PC-3 (cell line): ENCODE measurements at regions not wholly inside any gene's neighbourhood (a gene's known extent, or its start where the extent isn't known, plus 50 kb on each side); places are given as distances from the start of the nearest gene placed in this dataset.

Source experiments
- EZH2 ChIP-seq: fragments of 300-600 bp; sonication (generic); IDR thresholded peaks from one replicate; pipeline ENCODE4 v1.6.1; 2017; ENCODE audit warnings: antibody characterized with exemption, mild to moderate bottlenecking, low read length; ENCODE audit not compliant: unreplicated experiment
- TF ChIP-seq, protein P1 (sequence below): fragments of 300-600 bp; sonication (generic); conservative IDR thresholded peaks from 2 replicates; pipeline ENCODE4 v1.5.1; 2017; ENCODE audit warnings: antibody characterized with exemption, low read depth, mild to moderate bottlenecking, low read length

DNA sequence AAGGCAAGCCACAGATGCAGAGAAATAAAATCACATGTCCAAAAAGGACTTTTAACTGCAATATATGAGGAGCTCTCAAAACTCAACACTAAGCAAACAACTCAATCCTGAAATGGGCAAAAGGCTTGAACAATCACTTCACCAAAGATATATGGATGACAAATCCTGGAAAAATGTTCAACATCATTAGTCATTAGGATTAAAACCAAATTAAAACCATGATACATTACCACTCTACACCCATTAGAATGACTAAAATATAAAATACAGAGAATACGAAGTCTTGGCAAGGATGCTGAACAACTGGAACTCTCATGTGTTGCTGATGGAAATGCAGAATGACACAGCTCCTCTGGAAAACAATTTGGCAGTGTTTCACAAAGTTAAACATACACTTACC, 277.4 kb downstream of the TLE1 start:
- TF ChIP-seq EZH2: no peak
- TF ChIP-seq, protein P1, sequence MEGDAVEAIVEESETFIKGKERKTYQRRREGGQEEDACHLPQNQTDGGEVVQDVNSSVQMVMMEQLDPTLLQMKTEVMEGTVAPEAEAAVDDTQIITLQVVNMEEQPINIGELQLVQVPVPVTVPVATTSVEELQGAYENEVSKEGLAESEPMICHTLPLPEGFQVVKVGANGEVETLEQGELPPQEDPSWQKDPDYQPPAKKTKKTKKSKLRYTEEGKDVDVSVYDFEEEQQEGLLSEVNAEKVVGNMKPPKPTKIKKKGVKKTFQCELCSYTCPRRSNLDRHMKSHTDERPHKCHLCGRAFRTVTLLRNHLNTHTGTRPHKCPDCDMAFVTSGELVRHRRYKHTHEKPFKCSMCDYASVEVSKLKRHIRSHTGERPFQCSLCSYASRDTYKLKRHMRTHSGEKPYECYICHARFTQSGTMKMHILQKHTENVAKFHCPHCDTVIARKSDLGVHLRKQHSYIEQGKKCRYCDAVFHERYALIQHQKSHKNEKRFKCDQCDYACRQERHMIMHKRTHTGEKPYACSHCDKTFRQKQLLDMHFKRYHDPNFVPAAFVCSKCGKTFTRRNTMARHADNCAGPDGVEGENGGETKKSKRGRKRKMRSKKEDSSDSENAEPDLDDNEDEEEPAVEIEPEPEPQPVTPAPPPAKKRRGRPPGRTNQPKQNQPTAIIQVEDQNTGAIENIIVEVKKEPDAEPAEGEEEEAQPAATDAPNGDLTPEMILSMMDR: no peak
